ENCODE measurements at regions not wholly inside any gene's neighbourhood (a gene's known extent, or its start where the extent isn't known, plus 50 kb on each side); places are given as distances from the start of the nearest gene placed in this dataset. TPM values are rescaled to one million over a fixed set of nuclear protein-coding genes. Genes with fewer than 3 reads are reported as not detected.

- no peak for DNase-seq (ENCODE audit: low read depth)
- H3K4me3 ChIP-seq (ENCODE audit: low read depth, low read length) = no peak overlapping the region
- TF ChIP-seq, protein P1, sequence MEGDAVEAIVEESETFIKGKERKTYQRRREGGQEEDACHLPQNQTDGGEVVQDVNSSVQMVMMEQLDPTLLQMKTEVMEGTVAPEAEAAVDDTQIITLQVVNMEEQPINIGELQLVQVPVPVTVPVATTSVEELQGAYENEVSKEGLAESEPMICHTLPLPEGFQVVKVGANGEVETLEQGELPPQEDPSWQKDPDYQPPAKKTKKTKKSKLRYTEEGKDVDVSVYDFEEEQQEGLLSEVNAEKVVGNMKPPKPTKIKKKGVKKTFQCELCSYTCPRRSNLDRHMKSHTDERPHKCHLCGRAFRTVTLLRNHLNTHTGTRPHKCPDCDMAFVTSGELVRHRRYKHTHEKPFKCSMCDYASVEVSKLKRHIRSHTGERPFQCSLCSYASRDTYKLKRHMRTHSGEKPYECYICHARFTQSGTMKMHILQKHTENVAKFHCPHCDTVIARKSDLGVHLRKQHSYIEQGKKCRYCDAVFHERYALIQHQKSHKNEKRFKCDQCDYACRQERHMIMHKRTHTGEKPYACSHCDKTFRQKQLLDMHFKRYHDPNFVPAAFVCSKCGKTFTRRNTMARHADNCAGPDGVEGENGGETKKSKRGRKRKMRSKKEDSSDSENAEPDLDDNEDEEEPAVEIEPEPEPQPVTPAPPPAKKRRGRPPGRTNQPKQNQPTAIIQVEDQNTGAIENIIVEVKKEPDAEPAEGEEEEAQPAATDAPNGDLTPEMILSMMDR (IDR thresholded peaks at IDR 0.05; ENCODE audit: insufficient read depth, low read length) = no peak
Observed at GRCh38 chrX:112913807-112914206, 73.2 kb upstream of the AMOT start.

DNA sequence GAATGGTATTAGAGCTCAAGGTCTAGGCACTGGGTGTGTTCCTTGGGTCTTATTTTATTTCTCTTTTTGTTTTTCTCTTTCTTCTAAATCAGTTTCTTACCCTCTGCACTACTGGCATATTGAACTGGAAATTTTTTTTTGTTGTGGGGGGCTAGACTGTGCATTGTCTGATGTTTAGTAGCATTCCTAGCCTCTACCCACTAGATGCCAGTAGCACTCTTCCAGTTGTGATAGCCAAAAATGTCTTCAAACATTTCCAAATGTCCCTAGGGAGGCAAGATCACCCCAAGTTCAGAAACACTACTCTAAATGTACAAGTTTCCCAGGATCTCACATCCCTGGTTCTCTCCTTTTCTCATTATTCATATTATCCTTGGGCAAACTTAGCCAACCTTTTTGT is 69.8 kb upstream of the AMOT start:
- TF ChIP-seq, protein P1 (IDR thresholded peaks at IDR 0.05; ENCODE audit: insufficient read depth, low read length) = no peak
- H3K4me3 ChIP-seq (ENCODE audit: low read depth, low read length) = no peak overlapping the region
- no peak for DNase-seq (ENCODE audit: low read depth)

GRCh38 chrX:112901869-112902725 is 61.5 kb upstream of the AMOT start:
- H3K4me3 ChIP-seq (ENCODE audit: low read depth, low read length) = no peak overlapping the region
- DNase-seq (ENCODE audit: low read depth) = no peak
- TF ChIP-seq, protein P1 (IDR thresholded peaks at IDR 0.05; ENCODE audit: insufficient read depth, low read length) = no peak

GRCh38 chrX:112896051-112896450 is 55.4 kb upstream of the AMOT start:
- H3K4me3 ChIP-seq (ENCODE audit: low read depth, low read length) = no peak overlapping the region
- no peak for DNase-seq (ENCODE audit: low read depth)
- TF ChIP-seq, protein P1 (IDR thresholded peaks at IDR 0.05; ENCODE audit: insufficient read depth, low read length) = no peak

Small RNA genes lying in the stretch of these regions (small RNA-seq; reads per million reads assigned to genes)
- gene AL031183.1 (not detected), gene RF00012 (not detected), gene RF00088 (not detected), gene RN7SL93P (not detected), gene RNU1-57P (not detected), gene RNU6-1015P (not detected)
